Stimulated activated CD4-positive, alpha-beta T cell treated with anti-CD3 and anti-CD28 coated beads, Interleukin-4, amount 100 ng/mL, for 1 hour (primary cell): ENCODE measurements at regions not wholly inside any gene's neighbourhood (a gene's known extent, or its start where the extent isn't known, plus 50 kb on each side); places are given as distances from the start of the nearest gene placed in this dataset.
"Not testable (repeated sequence)": the region's sequence is repeated elsewhere in the genome, so short reads cannot be mapped to it uniquely, and the experiment has no call there.

Experiments
- DNase-seq: peaks from one replicate; pipeline ENCODE4 v3.0.0-alpha.2; 2020

GRCh38 chr12:62168411-62168810 is 91.8 kb upstream of the USP15 start:
- DNase-seq, result no peak

- no peak for DNase-seq
These were observed 90.0 kb upstream of the USP15 start for GRCh38 chr12:62170241-62170640.

GRCh38 chr12:62190689-62191490 is 69.3 kb upstream of the USP15 start:
- peak; percentile 18 for DNase-seq

GRCh38 chr12:62191491-62192179 is 68.6 kb upstream of the USP15 start:
- peak; percentile 20 for DNase-seq

- peak; percentile 20 for DNase-seq
These were observed 67.9 kb upstream of the USP15 start for GRCh38 chr12:62192180-62192902.

GRCh38 chr12:62192903-62193250 is 67.3 kb upstream of the USP15 start:
- DNase-seq, result no peak

GRCh38 chr12:62194031-62194430 is 66.2 kb upstream of the USP15 start:
- no peak for DNase-seq

- no peak for DNase-seq
These were observed 65.6 kb upstream of the USP15 start for GRCh38 chr12:62194616-62195015.

- DNase-seq, result no peak
These were observed 64.1 kb upstream of the USP15 start for GRCh38 chr12:62196146-62196545.

- DNase-seq, result not testable (repeated sequence)
These were observed 57.3 kb upstream of the USP15 start for GRCh38 chr12:62202861-62203260.

- no peak for DNase-seq
These were observed 54.9 kb upstream of the USP15 start for GRCh38 chr12:62205346-62205745.

GRCh38 chr12:62207248-62207647 is 53.0 kb upstream of the USP15 start:
- DNase-seq, result no peak
